ENCODE measurements at regions not wholly inside any gene's neighbourhood (a gene's known extent, or its start where the extent isn't known, plus 50 kb on each side); places are given as distances from the start of the nearest gene placed in this dataset.

DNA sequence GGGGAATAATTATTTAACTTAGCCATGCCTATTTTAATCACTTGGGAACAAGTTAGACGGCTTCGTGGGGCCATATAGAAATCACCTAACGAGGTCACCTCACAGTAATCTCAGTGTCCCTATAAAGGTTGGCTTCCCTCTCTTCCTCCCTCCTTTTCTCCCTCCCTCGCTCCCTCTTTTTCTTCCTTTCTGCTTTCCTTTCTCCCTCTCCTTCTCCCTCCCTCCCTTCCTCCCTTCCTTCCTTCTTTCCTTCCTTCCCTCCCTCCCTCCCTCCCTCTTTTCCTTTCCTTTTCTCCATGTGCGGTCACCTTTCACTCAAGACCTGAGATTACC is 206.1 kb upstream of the DPH6 start:
- no peaks in the 10 kb centered on the region for H3K27me3 ChIP-seq (replicated peaks; ENCODE audit: insufficient read depth)
- 89% methylated on average over 5 of the region's 5 CpGs for WGBS
- intact Hi-C loops (cut with DNase I) = loop anchor here (5.0 to 10.0 kb wide), 8 partner anchors 207 to 1383 kb away; partner anchors contain the start of genes DPH6 and MEIS2
- no peak overlapping the region for H3K4me3 ChIP-seq
- H3K4me1 ChIP-seq (replicated peaks) = no peaks in the 10 kb centered on the region
- DNase-seq (ENCODE audit: low spot score) = no peak
- no peaks in the 10 kb centered on the region for H3K9me3 ChIP-seq
- no peaks in the 10 kb centered on the region for H3K36me3 ChIP-seq
- TF ChIP-seq, protein P1, sequence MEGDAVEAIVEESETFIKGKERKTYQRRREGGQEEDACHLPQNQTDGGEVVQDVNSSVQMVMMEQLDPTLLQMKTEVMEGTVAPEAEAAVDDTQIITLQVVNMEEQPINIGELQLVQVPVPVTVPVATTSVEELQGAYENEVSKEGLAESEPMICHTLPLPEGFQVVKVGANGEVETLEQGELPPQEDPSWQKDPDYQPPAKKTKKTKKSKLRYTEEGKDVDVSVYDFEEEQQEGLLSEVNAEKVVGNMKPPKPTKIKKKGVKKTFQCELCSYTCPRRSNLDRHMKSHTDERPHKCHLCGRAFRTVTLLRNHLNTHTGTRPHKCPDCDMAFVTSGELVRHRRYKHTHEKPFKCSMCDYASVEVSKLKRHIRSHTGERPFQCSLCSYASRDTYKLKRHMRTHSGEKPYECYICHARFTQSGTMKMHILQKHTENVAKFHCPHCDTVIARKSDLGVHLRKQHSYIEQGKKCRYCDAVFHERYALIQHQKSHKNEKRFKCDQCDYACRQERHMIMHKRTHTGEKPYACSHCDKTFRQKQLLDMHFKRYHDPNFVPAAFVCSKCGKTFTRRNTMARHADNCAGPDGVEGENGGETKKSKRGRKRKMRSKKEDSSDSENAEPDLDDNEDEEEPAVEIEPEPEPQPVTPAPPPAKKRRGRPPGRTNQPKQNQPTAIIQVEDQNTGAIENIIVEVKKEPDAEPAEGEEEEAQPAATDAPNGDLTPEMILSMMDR (IDR thresholded peaks at IDR 0.05) = no peak
- TF ChIP-seq POLR2AphosphoS5 (IDR thresholded peaks at IDR 0.05) (no peak), POLR2A (IDR thresholded peaks at IDR 0.05) (no peak)
- no peak overlapping the region for H3K27ac ChIP-seq

DNA sequence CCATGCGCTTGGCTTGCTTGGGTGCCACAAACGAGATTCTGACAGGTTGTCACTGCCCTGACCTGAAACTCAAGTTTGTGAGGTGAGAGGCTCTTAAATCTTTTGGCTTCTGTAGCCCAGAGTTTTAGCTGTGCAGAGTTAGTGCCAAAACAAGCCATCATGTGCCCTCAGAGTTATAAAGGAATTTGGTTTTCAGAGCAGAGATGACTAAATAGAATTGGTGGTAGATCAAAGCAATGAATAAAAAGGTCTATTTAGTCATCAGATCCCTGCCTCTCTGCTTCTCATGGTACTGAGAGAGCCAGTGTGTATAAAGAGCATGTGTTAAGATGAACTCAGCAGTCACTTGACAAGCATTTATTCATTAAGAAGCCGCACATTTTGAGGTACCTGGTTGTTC is 207.5 kb upstream of the DPH6 start:
- peak overlapping the region in 1 of 2 donors; percentile 10 for H3K27ac ChIP-seq
- no peaks in the 10 kb centered on the region for H3K9me3 ChIP-seq
- no peaks in the 10 kb centered on the region for H3K27me3 ChIP-seq (replicated peaks; ENCODE audit: insufficient read depth)
- no peaks in the 10 kb centered on the region for H3K4me1 ChIP-seq (replicated peaks)
- TF ChIP-seq POLR2AphosphoS5 (IDR thresholded peaks at IDR 0.05) (peak; percentile 30), POLR2A (IDR thresholded peaks at IDR 0.05) (no peak)
- TF ChIP-seq, protein P1 (IDR thresholded peaks at IDR 0.05) = no peak
- no peaks in the 10 kb centered on the region for H3K36me3 ChIP-seq
- no peak overlapping the region for H3K4me3 ChIP-seq
- intact Hi-C loops (cut with DNase I) = loop anchor here (5.0 to 10.0 kb wide), 8 partner anchors 209 to 1381 kb away; partner anchors contain the start of genes DPH6 and MEIS2
- DNase-seq (ENCODE audit: low spot score) = no peak
- WGBS = 27% methylated on average over 3 of the region's 3 CpGs

DNA sequence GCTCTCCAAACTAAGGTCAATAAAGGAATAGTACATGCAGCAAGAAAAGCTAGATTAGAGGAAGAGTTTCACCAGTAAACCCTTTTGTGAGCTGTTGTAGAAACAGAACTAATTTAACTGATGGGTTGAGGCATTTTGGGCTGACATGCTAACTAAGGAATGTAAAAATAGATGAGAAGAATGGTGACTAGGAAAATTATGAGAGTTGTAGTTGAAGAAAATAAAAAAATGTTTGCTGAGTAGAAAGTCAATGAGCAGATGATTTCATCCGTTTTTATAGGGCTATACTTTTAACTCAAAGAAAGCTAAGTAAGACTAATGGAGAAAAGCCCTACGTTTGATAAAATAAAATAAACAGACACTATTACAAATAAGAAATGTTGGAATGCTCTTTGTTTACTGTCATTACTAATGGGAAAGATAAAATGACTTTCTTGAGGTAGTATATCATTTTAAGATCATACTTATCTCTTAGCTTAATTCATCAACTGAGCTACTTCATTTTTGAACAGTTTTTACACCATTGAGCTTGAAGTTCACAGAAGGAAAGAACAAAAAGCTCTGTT is 209.4 kb upstream of the DPH6 start:
- Histone ChIP-seq H3K36me3 (no peaks in the 10 kb centered on the region), H3K27me3 (replicated peaks; ENCODE audit: insufficient read depth) (no peaks in the 10 kb centered on the region), H3K4me3 (no peak overlapping the region), H3K4me1 (replicated peaks) (no peaks in the 10 kb centered on the region), H3K27ac (no peak overlapping the region), H3K9me3 (no peaks in the 10 kb centered on the region)
- 14% methylated on average over 2 of the region's 2 CpGs for WGBS
- no peak for DNase-seq (ENCODE audit: low spot score)
- TF ChIP-seq POLR2A (IDR thresholded peaks at IDR 0.05) = no peak
- TF ChIP-seq, protein P1 (IDR thresholded peaks at IDR 0.05) = no peak
- no peak for TF ChIP-seq POLR2AphosphoS5 (IDR thresholded peaks at IDR 0.05)
- intact Hi-C loops (cut with DNase I) = loop anchor here (10.0 kb wide), 7 partner anchors 211 to 1379 kb away; partner anchors contain the start of genes DPH6 and MEIS2

DNA sequence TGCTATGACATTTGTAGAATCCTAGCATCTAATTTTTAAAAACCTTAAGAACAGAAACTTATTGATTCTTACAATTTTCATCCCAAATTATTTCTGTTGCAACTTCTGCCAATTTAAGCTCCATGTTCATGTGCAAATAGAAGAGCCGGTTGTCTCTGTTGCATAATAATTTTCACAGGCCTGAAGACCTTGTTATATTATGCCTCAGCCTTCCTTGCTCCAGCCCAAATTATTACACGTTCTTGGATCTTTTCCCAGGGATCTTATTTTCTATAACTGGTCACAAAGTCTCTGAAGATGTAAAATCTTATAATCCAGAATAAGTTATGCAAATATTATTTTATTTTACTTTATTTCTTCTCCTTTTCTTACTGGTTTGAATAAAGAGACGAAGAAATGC is 210.7 kb upstream of the DPH6 start:
- H3K4me3 ChIP-seq = no peak overlapping the region
- 50% methylated on average over 3 of the region's 3 CpGs for WGBS
- no peak overlapping the region for H3K27ac ChIP-seq
- H3K36me3 ChIP-seq = no peaks in the 10 kb centered on the region
- H3K4me1 ChIP-seq (replicated peaks) = no peaks in the 10 kb centered on the region
- intact Hi-C loops (cut with DNase I) = loop anchor here (10.0 kb wide), 7 partner anchors 212 to 1378 kb away; partner anchors contain the start of genes DPH6 and MEIS2
- no peaks in the 10 kb centered on the region for H3K9me3 ChIP-seq
- no peak for DNase-seq (ENCODE audit: low spot score)
- H3K27me3 ChIP-seq (replicated peaks; ENCODE audit: insufficient read depth) = no peaks in the 10 kb centered on the region
- TF ChIP-seq POLR2AphosphoS5 (IDR thresholded peaks at IDR 0.05) (no peak), POLR2A (IDR thresholded peaks at IDR 0.05) (no peak)
- TF ChIP-seq, protein P1 (IDR thresholded peaks at IDR 0.05) = no peak

DNA sequence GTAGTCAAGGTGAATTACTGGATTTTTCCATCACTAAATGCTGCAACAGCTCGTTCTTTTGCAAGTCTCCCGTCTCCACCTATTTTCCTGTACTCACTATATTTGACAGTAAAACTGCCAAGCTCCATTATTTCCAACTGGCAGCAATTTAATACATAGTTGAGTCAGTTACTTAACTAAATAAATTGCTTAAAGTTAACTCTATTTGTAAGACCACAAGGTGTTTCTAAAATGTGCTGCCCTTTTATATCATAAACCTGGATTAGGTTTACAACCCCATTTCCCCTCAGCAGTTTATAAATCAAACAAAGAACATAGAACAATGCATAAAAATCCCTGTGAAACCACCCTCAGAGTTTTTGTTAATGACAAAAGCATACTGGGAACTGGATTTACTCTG is 211.4 kb upstream of the DPH6 start:
- intact Hi-C loops (cut with DNase I) = loop anchor here (10.0 kb wide), 7 partner anchors 213 to 1377 kb away; partner anchors contain the start of genes DPH6 and MEIS2
- H3K27ac ChIP-seq = no peak overlapping the region
- H3K4me1 ChIP-seq (replicated peaks) = no peaks in the 10 kb centered on the region
- no peaks in the 10 kb centered on the region for H3K36me3 ChIP-seq
- WGBS = 20% methylated on average over 2 of the region's 2 CpGs
- TF ChIP-seq POLR2AphosphoS5 (IDR thresholded peaks at IDR 0.05) (no peak), POLR2A (IDR thresholded peaks at IDR 0.05) (no peak)
- TF ChIP-seq, protein P1 (IDR thresholded peaks at IDR 0.05) = no peak
- H3K27me3 ChIP-seq (replicated peaks; ENCODE audit: insufficient read depth) = no peaks in the 10 kb centered on the region
- H3K9me3 ChIP-seq = no peaks in the 10 kb centered on the region
- no peak for DNase-seq (ENCODE audit: low spot score)
- H3K4me3 ChIP-seq = no peak overlapping the region

Data from prostate gland (tissue), 2 donors.